CD4-positive, alpha-beta T cell treated with Interleukin-6 for 4 hours (primary cell): ENCODE measurements at regions not wholly inside any gene's neighbourhood (a gene's known extent, or its start where the extent isn't known, plus 50 kb on each side); places are given as distances from the start of the nearest gene placed in this dataset.

Experiments used
- DNase-seq: peaks from one replicate; pipeline ENCODE4 v3.0.0-alpha.2; 2020; ENCODE audit warnings: mixed read lengths

DNA sequence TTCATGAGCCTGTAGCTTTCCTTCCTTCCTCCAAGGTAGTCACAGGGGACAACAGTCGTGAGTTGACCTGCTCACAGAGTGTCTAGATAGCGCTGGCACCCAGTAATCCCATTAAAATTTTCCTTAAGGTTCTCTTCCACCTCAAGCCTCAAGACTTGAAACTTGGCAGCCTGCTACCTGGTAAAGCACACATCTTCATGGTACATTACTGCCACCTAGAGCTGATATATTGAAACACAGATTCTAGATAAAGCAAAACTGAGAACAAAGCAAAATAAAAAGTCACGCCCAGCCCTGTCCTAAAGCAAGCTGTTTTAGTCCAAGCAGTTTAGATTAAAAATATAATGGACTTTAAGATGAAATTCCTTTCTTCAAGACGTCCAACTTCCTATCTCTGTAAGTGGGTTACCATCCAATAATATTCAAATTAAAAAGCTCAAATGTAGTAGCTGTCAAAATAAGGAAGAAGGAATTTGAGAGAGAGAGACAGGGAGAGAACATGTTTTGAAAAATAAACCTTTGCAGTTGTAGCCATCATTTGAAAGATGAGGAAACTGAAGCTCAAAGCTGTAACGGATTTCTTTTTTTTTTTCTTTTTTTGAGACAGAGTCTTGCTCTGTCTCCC lies 50.7 kb upstream of the CD83 start:
- no peak for DNase-seq

DNA sequence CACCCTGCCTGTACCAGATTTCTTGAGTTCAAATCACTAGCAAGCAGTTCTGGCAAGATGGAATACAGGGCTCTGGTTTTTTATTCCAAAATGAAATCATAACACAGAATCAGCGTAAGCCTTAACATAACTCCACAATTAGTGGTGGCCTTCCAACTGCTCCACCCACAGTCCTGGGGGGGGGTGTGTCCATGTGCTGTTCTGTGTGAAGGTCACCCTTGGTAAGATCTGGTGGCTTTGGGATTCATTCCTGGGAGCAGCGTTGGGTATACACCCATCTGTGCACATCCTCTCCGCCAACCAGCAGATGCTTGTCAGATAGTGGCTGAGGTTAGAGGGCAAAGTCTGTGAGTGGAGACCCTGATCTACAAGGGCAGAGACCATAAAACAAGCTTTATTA lies 49.9 kb upstream of the CD83 start:
- DNase-seq: no peak
